ENCODE measurements at regions not wholly inside any gene's neighbourhood (a gene's known extent, or its start where the extent isn't known, plus 50 kb on each side); places are given as distances from the start of the nearest gene placed in this dataset.

DNA sequence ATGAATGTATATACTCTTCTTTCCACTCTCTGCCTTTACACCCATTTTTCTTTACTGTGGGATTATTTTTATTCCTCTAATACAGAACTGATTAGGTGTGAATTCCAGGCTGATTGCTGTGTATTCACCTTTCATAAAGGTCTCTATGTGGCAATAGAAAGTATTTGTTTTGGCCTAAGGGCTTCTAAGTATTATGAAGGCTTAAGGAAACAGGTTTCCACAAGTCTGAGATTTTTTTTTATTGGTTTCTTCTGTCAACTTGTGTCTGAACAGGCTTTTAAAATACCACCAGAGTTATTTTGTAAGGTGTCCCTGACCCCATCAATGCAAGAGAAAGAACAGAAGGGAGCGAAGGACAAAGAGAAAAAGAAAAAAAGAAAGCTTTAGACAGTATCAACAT, 1102.0 kb upstream of the SPRY2 start:
- in situ Hi-C loops (cut with MboI; ENCODE audit: low pct_unique_long_range_greater_than_20kb, low sequenced_read_pairs, unreplicated experiment), result no loop called here
- TF ChIP-seq, protein P1, sequence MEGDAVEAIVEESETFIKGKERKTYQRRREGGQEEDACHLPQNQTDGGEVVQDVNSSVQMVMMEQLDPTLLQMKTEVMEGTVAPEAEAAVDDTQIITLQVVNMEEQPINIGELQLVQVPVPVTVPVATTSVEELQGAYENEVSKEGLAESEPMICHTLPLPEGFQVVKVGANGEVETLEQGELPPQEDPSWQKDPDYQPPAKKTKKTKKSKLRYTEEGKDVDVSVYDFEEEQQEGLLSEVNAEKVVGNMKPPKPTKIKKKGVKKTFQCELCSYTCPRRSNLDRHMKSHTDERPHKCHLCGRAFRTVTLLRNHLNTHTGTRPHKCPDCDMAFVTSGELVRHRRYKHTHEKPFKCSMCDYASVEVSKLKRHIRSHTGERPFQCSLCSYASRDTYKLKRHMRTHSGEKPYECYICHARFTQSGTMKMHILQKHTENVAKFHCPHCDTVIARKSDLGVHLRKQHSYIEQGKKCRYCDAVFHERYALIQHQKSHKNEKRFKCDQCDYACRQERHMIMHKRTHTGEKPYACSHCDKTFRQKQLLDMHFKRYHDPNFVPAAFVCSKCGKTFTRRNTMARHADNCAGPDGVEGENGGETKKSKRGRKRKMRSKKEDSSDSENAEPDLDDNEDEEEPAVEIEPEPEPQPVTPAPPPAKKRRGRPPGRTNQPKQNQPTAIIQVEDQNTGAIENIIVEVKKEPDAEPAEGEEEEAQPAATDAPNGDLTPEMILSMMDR (IDR thresholded peaks at IDR 0.05; ENCODE audit: extremely low read depth, insufficient read depth, missing control alignments), result no peak
- DNase-seq (ENCODE audit: low spot score), result no peak

DNA sequence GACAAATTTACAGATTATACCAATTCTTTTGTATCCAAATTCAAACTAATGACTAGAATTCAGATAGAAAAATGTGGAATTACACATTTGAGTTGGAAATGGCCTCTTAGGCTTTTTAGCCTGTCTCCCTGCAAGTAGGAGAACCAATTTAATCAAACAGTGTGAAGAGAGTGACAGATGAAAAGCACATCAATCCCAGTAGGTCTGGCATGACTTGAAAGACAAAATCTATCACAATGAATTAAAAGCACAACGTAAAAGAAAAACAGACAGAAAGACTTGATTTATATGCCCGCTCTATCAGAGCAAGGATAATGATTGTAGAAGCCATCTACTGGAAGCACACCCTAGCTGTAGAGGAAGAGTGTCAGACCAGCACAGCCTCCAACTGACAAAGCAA, 1084.4 kb upstream of the SPRY2 start:
- in situ Hi-C loops (cut with MboI; ENCODE audit: low pct_unique_long_range_greater_than_20kb, low sequenced_read_pairs, unreplicated experiment), result no loop called here
- DNase-seq (ENCODE audit: low spot score), result no peak
- TF ChIP-seq, protein P1 (IDR thresholded peaks at IDR 0.05; ENCODE audit: extremely low read depth, insufficient read depth, missing control alignments), result no peak

DNA sequence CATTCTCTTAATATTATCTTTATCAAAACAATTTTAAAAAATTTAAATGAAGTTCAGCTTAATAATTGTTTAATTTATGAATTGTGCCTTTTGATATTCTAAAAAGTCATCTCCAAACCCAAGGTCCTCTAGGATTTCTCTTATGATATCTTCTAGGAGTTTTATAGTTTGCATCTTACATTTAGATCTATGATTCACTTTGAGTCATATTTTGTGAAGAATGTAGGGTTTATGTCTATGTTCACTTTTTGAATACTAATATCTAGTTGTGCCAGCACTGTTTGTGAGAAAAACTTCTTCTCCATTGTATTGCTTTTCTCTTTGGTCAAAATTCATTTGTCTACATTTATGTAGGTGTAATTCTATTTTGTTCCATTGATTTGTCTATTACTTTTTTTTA, 1068.4 kb upstream of the SPRY2 start:
- DNase-seq (ENCODE audit: low spot score), result no peak
- in situ Hi-C loops (cut with MboI; ENCODE audit: low pct_unique_long_range_greater_than_20kb, low sequenced_read_pairs, unreplicated experiment), result no loop called here
- TF ChIP-seq, protein P1 (IDR thresholded peaks at IDR 0.05; ENCODE audit: extremely low read depth, insufficient read depth, missing control alignments), result no peak

DNA sequence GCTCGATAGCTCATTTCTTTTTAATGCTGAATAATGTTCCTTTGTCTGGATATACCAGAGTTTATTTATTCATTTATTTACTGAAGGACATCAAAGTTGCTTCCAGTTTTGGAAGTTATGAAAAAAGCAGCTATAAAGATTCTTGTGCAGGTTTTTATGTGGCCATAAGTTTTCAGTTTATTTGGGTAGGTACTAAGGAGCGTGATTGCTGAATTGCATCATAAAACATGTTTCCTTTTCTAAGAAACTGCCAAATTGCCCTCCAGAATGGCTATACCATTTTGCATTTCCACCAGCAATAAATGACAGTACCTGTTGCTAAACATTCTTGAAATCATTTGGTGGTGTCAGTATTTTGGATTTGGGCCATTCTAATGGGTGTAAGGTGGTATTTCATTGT, 1067.7 kb upstream of the SPRY2 start:
- no peak for DNase-seq (ENCODE audit: low spot score)
- TF ChIP-seq, protein P1 (IDR thresholded peaks at IDR 0.05; ENCODE audit: extremely low read depth, insufficient read depth, missing control alignments), result no peak
- in situ Hi-C loops (cut with MboI; ENCODE audit: low pct_unique_long_range_greater_than_20kb, low sequenced_read_pairs, unreplicated experiment), result no loop called here

DNA sequence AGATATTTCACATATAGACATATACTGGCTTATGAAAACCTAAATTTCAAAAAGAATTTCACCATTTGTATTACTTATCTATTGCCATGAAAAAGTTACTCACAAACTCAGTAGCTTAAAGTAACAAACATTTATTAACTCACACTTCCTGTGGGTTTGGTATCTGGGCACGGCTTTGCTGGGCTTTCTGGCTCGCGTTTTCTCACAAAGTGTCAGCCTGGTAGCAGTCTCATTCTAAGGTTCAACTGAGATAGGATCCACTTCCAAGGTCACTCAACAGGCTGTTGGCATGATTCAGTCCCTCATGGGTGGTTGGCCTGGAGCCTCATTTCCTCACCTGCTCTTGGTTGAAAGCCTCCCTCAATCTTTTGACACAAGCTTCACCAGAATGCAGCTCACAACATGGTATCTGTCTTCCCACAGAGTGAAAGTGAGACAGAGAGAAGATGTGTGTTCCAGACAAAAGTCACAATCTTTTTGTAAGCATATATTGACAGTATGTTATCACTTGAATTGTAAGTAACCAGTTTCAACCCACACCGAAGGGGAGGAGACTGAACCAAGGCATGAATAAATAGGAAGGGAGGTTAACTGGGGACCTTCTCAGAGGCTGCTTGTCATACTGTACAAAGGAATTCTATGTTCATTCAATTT, 1065.8 kb upstream of the SPRY2 start:
- no peak for DNase-seq (ENCODE audit: low spot score)
- TF ChIP-seq, protein P1 (IDR thresholded peaks at IDR 0.05; ENCODE audit: extremely low read depth, insufficient read depth, missing control alignments), result no peak
- in situ Hi-C loops (cut with MboI; ENCODE audit: low pct_unique_long_range_greater_than_20kb, low sequenced_read_pairs, unreplicated experiment), result no loop called here

DNA sequence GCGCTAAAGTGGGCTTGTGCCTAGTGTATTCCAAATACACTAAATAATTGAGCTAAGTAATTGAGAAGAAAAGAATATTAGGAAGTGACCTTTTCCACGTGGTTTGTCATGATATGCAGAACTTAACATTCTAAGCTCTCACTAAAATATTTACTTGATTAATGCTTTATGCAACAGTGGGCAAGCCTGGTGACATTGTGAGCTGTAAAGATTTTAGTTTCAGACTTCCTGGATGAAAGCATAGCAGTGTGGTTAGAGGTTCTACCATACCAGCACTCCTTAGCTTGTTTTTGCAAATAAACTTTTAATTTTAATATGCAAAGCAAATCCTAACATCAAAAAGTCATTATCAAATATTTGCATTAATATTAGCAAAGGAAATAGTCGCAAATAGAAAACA, 1065.1 kb upstream of the SPRY2 start:
- DNase-seq (ENCODE audit: low spot score), result no peak
- in situ Hi-C loops (cut with MboI; ENCODE audit: low pct_unique_long_range_greater_than_20kb, low sequenced_read_pairs, unreplicated experiment), result no loop called here
- TF ChIP-seq, protein P1 (IDR thresholded peaks at IDR 0.05; ENCODE audit: extremely low read depth, insufficient read depth, missing control alignments), result no peak
